GM21423 (cell line): ENCODE measurements at regions not wholly inside any gene's neighbourhood (a gene's known extent, or its start where the extent isn't known, plus 50 kb on each side); places are given as distances from the start of the nearest gene placed in this dataset.

Experiments
- ATAC-seq: cut with Tn5 transposase; IDR thresholded peaks from one replicate; pipeline ENCODE4 v1.9.1; 2021; ENCODE audit warnings: mild to moderate bottlenecking, moderate library complexity; ENCODE audit not compliant: unreplicated experiment

DNA sequence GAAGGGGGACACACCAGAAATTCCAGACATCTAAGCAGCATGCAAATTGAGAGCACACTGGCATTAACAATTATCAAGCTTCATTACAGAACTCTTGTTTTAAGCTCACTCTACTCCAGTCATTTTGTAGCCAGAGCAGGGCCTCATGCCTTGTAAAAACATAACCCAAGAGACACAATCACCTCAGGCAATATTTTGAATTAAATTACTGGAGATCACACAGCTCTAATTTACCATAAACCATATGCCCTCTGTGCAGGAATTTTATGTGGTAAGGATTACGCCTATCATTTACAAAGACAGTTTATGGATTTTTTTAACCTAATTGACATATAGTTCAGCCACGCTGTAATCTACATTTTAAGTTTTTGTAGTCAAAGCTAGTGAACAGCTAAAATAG lies 414.1 kb upstream of the DDI1 start:
- ATAC-seq: no peak

DNA sequence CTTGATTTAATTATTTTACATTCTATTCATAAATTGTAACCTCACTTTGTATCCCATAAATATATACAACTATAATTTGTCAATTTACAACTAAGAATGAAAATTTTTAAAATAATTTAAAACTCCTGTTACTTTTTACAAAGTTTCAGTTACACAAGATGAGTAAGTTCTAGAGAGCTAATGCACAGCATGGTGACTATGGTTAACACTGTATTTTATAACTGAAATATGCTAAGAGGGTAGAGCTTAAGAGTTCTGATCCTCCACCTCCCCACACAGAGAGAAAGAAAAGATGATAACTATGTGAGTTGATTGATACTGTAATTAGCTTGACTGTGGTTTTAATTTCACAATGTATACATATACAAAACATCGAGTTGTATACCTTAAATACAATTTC lies 412.5 kb upstream of the DDI1 start:
- no peak for ATAC-seq

DNA sequence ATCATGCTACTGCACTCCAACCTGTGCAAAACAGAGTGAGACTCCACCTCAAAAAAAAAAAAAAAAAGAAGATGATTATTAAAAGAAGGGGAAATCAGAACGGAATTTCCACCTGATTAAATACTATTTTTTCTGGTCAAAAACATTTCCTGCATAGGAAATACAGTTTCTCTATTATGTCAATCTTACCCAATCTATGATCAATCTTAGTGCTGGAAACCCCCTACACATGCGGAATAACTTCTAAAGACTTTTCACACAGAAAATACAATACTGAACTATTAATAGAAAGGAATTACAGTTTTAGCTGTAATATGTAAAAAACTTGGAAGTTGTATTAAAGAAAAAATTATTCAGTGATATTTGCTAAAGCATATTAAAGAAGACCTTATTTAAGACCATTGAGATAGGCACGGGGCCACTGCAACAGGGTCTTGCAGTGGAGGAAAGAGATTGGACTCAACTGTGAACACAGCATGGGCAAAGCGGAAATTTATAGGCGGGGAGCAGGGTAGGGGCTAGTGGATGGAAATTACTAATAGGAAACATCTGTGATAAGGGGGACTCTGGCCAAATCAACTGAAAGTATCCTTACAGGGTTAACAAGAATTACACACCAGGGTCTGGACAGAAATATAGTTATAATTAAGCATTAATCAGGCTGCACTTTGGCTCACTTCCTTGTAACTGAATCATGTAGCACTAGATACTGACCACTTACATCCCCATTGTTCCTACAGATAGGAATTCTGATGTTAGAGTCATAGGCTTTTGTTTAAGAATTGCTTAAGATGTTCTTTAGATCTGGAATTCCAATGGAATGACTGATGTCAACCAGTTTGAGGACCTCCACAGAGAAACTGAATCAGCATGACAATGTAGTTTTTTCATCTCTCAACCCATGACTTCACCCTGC lies 411.5 kb upstream of the DDI1 start:
- ATAC-seq: no peak

- ATAC-seq: no peak
These were observed 410.8 kb upstream of the DDI1 start for GRCh38 chr11:103625624-103625965.

- no peak for ATAC-seq
These were observed 408.3 kb upstream of the DDI1 start for GRCh38 chr11:103628121-103628520.

DNA sequence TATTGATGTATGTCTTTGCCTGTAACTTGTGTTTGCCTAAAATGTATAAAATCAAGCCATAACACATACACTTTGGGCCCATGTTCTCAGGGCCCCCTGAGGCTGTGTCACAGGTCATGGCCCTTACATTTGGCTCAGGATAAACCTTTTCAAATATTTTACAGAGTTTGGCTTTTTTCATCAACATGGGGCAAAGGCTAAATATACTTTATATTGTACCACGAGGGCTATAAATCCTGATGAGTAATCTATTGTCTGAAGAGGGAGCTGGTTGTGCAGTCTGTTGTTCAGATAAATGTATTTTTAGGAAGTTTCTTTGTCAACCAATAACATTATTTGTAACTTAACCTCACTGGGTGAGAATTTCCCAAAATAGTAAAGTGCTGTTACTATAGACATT lies 404.6 kb upstream of the DDI1 start:
- ATAC-seq: no peak

GRCh38 chr11:103633068-103633788 lies 403.2 kb upstream of the DDI1 start:
- no peak for ATAC-seq

DNA sequence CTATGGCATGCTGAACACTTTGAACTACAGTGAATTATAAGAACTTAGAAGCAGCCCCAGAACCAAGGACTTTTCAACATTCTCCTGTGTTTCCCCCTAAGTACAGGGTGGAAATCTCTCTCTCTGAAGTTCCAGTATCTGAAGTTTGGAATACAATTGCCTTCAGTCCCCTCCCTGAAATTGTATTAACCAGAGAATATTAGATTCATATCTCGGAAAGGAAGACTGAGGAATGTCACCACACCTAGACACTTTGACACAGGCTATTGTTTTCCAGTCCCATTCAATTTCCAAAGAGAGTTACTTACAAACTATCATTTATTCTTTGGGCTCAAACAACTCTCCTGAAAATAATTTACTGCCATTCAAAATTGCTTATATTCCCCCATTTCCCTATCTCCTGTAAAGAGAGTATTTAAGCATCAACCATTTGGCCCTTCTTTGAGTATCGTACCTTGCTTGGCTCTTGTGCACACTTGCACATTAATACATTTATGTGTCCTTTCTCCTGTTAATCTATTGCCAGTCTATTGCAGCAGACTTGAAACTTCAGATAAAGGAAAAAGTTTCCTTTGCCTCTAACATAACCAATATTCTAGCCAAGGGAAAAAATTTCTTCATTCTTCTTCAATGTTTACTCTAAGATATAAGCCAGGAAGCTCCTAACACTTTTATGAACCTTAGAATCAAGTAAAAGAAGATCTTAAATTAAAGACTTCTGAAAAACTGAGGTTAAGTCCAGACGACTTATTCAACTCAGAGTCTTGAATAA lies 402.4 kb upstream of the DDI1 start:
- ATAC-seq: no peak

DNA sequence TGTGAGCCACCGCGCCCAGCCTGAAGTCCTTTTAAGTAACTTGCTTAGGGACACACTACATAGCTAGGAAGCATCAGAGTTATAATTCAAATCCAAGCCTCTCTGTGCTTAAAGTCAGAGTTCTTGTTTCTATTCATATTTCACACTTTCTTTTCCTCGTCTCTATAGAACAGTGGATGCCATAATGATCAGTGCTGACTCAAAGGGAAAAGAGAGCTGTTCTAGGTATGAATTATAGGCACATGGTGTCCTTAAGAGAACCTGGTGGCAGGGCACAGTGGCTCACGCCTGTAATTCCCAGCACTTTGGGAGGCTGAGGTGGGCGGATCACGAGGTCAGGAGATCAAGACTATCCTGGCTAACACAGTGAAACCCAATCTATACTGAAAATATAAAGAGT lies 400.2 kb upstream of the DDI1 start:
- ATAC-seq: no peak

DNA sequence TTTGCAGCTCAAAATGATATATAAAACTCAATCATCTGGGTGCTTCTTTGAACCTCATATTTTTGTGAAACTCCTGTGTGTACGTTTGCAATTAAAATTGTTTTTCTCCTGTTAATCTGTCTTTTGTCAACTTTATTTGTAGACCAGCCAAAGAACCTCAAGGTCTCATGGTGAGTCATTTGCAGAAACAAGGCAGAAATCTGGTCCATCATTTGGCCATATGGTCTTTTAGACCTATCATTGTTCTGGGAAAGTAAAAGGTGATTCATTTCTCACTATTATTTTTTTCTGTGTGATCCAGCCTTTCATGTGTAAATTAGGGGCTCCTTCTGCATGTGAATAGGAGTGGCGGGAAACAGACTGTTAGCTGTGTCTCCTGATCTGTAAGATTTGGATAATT lies 399.1 kb upstream of the DDI1 start:
- ATAC-seq: no peak

GRCh38 chr11:103637831-103638230 lies 398.6 kb upstream of the DDI1 start:
- no peak for ATAC-seq

- no peak for ATAC-seq
These were observed 391.8 kb upstream of the DDI1 start for GRCh38 chr11:103644676-103645075.

DNA sequence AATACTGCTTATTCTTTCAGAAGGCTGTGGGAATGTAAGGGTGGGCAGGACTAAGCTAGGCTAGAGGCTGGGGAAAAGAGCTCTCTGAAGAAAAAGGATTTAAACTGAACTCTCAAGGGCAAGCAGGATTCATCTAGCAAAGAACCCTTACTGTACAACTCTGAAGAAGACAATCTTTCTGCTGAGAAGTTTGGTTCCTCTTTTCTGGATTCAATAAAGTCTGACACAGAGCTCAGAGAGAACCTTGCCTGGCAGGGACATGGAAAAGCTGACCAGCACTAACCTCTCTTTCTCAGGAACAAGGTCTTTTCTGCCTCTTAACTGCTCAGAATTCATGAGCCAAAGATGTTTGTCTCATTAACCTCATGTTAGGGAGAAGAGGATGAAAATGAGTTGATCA lies 388.4 kb upstream of the DDI1 start:
- no peak for ATAC-seq

DNA sequence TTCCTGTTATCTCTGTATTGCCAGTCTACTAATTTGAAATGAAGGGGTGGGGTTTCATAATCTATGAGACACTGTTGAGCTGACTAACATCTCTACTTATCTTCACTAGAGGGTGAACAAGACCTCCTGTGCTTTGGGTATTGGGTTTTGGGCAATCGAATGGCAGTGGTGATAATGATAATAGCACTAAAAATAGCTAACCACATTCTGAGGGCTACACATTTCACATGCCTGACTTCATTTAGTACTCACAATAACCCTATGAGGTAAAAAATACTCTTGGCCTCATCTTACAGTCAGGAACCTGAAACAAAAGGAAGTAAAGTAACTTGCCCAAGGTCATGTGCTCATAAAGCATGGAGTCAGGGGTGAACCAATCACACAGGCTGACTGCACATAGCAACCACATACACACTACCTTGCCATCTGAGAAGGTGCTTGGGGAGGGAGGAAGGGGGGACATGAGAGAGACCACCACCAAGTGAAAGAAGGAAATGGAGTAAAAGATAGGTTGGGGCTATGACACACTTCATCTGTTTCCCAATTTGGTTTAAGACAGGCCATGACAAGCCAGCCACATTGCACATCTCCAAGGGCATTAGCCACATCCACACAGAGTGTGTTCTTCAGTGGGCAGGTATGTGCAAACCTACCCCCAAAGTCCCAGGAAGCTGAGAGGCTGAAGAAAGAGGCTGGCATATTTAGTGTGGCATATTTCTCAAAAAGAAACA lies 387.6 kb upstream of the DDI1 start:
- no peak for ATAC-seq

- no peak for ATAC-seq
These were observed 387.0 kb upstream of the DDI1 start for GRCh38 chr11:103649401-103649895.

GRCh38 chr11:103650330-103650729 lies 386.1 kb upstream of the DDI1 start:
- no peak for ATAC-seq

GRCh38 chr11:103651341-103651998 lies 385.0 kb upstream of the DDI1 start:
- no peak for ATAC-seq

GRCh38 chr11:103652013-103652412 lies 384.4 kb upstream of the DDI1 start:
- no peak for ATAC-seq

DNA sequence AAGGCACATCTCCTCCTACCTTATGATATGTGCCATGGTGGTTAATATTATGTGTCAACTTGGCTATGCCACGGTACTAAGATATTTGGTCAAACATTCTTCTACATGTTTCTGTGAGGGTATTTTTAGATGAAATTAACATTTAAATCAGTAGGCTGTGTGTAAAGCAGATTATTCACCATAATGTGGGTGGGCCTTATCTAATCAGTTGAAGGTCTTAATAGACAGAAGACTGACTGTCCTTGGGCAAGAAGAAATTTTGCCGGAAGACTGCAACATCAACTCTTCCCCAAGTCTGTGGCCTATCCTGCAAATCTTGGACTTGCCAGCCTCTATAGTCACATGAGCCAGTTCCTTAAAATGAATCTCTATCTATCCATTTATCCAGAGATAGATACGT lies 380.1 kb upstream of the DDI1 start:
- ATAC-seq: no peak

DNA sequence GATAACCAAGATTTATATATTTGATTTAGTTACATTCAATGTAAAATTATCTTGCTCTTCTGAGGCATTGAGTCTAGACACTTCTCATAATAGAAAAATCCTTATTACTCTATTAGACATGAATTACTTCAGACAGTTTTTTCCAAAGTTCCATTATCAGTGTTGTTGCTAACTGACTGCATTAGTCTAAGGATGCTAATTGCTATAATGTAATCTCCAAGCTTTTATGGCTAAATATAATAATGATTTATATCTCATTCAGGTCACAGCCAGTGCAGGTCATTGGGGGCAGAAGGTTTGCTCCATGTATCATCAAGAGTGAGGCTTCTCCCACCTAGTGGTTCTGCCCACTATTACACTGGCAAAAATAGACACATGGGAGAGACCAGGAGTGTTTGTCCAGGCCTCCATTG lies 377.2 kb upstream of the DDI1 start:
- ATAC-seq: no peak
